SKM-1 (cell line): ENCODE measurements at regions not wholly inside any gene's neighbourhood (a gene's known extent, or its start where the extent isn't known, plus 50 kb on each side); places are given as distances from the start of the nearest gene placed in this dataset.

Source experiments
- DNase-seq: peaks from one replicate; lab custom pipeline; 2025; ENCODE audit not compliant: unreplicated experiment; lab: John Stamatoyannopoulos, UW

DNA sequence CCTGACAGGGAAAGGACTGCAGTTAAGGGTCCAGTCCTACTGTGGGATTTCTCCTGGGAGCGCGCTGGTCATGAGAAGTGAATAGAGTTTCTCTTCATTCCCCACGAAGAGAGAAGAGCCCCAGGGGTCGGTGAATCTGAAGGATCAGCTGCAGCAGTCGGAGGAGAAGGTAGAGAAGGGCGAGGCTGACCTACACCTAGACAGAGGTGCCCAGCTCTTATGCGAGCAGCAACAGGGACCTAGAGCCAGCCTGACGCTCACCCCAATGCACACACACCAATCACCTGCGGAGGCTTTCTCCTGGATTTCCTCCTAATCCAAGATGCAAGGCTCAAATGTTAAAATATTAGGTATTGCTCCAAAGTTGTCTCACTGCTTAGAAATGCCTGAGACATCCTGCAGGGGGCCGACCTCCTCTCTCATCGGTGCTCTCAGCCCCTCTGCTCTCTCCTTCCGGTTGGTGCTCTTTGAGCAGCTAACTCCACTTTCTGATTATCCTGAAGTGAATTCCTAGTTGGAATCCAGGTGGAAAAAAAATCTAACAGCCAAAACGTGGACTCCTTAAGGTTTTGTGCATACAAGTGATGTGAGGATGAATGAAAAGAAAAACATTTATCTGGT is 176.4 kb downstream of the AHR start:
- no peak for DNase-seq

DNA sequence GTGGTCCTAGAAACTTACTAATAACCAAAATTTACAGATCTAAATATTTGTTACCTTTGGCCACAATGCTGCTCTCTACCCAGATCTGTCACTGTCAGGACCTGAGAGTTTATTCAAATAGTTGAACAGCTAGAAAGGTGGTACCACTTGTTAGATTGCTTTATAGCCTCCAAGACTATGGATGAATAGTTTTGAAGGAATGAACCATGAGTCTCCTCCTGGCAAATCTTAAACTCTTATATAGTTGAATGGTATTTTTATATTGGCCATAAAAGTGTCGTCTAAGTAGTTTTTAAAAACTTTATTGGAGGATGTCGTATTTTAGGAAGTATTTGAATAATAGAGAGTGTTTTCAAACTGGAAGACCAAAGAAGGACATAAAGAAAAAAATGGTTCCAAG is 178.7 kb downstream of the AHR start:
- DNase-seq, result no peak

DNA sequence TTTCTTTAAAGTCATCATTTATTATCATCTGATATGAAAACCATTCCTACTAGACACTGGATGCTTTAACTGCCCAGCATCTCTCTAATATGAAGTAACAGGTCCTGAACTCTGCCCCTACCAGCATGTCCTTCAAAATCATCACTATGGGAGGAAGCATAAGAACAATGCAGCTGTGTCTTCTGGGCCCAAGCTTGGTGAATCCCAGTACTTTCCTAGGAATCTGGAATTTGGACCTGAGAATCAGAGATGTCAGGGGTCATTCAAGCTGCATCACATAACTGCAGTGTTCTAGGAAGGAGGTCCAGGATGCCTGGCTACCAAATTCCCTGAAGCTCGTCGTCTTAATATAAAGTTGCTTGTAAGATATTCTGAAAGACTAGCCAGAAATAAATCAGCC is 182.7 kb downstream of the AHR start:
- no peak for DNase-seq

DNA sequence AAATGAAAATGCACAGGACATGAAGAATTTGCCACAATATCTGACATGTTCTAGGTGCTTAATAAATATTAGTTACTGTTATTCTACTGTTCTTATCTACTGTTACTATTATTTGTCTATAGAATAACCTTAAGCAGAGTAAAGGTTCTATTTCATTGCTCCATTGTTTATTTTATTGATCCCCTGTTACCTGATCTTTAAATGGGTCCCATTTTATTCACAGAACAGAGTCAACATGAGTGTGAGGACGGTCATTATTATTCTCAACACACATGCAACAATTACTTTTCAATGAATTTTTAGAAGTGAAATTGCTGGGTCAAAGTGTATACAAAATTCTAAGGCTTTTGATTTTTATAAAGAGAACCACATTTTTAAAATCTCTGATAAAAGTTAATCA is 186.9 kb downstream of the AHR start:
- no peak for DNase-seq

DNA sequence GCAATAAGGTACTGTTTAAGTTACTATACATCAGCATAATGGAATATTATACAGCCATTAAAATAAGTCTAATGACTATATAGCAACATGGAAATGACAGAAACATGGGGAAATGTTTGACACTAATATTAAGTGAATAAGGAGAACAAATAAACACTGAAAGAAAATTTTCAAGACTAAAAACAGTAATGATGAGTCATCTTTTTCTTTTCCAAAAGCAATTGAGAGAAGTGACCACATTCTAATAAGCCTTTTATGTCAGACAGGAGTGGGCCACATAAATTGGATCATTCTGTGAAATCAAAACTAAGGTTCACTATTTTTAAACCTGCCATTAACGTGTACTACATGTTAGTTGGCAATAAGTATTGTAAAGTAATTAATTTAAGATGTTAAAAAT is 187.5 kb downstream of the AHR start:
- DNase-seq, result no peak

DNA sequence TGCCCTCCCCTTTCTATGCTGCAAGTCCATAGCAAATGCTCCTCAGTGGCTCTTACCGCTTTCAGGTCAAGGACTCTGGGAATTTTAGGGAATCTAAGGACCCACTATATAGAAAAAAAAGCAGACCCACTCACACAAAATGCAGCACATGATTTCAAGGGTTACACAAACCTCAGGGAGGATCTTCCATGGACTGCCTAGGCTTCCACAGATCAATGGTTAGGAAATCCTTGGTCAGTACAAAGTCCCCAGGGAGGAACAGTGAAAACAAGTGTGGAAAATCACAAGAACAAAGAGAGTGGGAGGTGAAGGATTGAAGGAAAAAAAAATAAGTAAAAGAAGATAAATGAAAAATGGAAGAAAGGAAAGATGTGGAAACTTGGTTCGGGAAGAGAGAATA is 188.4 kb downstream of the AHR start:
- no peak for DNase-seq

DNA sequence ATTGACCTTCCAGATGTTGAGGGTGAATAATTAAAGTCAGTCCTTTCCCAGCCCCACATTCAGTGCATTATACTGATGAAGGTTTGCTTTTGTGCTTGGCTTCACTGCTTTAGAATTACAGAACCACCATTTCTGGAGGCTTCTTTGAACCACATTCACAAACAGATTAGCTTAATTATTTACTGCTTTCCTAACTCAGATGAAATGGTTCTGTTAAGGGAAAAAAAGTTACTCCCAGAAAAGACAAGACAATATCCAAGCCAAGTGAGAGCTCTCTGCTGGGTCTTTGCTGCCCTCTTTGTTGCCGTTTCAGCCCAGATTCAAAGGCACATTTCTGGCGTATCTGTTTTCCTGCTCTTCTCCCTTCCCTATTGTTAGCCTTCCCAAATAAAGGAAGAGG is 188.9 kb downstream of the AHR start:
- DNase-seq, result no peak

DNA sequence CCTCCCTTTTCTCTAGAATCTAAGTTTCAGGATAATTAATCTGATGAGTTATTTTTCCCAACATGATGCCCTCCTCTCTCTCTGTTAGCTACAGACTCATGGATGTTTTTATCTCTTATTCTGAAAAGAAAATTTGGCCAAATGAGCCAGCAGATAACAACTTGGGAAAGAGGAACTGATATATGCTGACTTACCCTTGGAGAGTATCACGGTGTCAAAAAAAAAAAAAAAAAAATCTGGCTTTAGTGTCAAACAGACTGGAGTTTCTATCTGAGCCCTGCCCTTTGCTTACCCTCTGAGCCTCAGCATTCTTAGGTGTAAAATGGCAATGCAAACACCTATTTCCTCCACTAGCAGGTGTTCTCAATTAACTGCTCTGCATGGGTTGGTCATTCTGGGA is 190.4 kb downstream of the AHR start:
- no peak for DNase-seq

DNA sequence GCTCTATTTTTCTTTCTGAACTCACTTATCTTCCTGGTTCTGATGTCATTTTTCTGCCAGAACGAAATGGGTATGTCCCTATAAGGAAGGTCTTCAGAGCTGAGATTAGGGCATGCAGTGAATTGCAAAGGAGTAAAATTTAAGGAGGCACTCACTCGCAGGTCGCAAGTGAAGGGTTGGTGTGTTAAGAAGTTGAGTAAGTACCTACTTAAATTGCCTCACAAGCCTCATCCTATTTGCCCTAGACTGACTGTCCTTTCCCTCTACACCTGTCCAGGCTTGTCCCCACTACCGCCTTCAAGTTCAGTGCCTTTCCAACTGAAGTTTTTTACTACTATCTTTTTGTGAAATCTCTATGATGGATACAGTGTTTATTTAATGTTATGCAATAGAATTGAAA is 191.5 kb downstream of the AHR start:
- DNase-seq, result no peak

DNA sequence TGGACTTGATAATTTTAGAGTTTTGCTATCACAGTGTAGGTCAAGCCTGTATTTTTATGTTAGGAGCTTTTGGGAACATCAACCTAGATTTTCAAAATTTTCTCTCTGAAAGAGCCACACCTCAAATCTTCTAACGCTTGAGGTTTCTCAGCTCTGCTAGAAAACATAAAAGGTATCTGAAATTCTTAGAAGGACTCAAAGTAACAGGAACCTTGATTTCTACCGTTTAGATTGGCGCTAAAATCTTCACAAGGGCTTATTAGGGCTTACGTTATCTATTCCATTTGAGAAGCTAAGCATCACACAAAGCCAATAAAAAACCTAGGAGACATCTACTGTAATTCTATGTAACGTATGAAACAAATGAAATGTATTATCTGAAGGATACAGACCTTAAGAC is 192.4 kb downstream of the AHR start:
- DNase-seq, result no peak

DNA sequence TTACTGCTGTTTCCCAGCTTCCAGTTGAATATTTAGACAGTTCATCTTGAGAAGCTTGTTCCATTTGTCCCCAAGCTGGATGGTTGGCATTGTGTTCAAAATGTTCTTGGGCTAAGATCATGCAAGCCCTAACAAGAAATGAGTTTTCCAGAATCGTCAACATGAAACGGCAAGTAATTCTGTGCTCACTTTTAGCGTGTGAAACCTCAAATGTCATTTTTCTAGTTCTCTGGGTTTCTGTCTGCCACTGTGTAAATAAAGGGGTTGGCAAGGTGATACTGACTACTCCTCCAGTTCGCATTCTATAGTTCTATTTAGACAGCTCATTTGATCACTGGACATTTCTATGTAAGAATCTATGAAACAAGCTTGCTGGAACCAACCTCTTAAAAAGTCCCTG is 194.0 kb downstream of the AHR start:
- DNase-seq, result no peak

DNA sequence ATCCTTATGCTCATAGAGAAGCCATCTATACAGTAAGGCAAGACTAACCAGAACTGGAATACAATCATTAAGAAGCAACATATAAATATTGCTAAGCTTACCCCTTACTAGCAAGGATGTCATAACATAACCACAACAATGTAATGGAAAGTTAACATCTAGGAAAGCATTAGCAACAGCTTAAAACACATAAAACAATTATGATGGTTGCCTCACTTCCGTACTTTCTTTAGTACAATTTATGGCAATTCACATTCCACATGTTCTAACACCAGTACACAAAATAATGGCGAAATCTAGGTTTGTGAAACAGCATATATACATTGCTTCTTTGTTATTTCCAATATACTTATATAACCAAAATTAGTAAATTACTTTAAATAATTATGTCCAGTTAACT is 195.0 kb downstream of the AHR start:
- DNase-seq, result no peak

DNA sequence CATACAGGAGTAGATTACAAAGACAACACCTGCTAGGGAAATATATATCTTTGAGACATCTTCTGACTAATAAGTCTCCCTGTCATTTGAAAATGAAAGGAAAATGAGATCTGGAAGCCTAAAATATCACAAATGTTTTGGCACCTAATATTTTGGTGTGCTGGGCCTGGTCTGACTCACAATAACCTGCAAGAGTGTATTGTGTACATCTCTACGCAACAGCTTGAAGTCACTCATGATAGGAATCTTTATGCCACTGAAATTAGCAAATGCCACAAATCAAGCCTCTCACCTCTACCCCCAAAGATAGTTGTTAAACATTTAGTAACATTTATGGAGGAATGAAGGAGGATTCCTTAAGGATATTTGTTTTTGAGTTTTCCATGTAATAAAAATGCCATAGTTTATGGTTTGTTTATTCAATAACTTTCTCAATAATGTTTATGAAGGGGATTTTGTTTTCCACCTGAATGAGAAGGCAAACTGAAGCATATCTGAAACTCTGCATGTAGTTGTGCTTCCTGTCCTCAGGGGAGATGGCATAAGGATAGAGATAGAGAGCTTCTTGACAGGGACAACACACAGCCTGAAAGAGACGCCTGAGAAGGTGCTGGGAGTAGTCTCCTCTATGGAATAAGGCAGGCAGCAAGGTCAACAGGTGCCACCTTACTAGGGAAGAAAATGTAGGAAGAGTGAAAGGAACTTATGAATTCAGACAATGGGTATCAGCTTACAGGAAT is 197.4 kb downstream of the AHR start:
- DNase-seq, result no peak

DNA sequence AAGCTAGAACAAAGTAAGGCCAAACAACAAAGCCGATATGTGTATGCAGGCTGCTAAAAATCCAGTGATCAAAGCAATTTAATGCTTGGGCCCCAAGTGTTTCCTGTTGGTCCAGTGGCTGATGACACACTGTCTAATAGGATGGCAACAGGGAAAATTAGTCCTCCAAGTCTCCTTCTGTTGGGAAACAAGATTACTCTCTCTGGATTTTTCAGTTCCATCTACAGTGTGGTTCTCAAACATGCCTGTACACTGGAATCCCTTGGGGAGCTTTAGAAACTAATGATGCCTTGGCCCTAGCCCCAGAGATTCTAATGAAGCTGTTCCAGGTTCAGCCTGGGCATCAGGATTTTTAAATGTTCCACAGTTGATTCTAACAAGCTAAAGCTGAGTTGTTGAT is 198.7 kb downstream of the AHR start:
- DNase-seq, result no peak

DNA sequence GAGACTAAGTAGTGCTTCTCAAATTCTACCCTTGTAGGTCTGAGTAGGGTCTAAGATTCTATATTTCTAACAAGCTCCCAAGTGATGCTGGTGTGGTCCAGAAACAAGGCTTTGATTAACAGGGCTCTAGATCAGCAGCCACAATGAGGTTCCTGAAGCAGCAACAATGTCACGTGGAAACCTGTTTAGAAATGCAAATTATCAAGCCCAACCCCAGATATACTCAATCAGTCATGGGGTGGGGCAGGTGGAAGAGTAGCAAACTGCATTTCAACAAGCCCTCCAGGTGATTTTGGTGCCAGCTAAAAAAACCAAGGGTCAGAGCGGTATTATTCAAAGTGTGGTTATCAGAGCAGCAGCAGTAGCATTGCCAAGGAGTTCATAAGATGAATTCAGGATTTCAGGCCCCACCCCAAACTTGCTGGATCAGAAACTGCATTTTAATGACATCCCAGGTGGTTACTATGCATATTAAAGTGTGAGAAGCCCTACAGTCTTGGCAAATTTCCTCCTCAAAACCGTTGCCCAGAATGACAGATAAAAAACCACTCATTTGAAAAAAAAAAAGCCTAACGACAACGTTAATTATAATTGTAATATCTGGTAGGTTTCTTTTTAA is 199.2 kb downstream of the AHR start:
- no peak for DNase-seq

DNA sequence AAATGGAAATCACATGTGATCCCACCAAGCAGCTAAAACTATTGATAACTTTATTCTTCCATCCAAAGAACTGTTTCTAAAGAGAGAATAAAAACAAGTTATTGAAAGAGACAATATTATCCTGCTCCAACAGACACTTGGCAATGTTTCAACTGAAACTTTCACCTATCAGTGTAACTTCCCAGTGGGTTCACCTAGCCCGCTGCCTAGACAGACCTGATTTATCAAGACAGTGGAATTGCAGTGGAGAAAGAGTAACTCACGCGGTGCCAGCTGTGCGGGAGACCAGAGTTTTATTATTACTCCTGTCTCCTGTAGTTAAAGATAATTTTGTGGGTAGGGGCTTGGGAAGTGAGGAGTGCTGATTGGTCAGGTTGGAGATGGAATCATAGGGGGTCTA is 199.8 kb downstream of the AHR start:
- no peak for DNase-seq

DNA sequence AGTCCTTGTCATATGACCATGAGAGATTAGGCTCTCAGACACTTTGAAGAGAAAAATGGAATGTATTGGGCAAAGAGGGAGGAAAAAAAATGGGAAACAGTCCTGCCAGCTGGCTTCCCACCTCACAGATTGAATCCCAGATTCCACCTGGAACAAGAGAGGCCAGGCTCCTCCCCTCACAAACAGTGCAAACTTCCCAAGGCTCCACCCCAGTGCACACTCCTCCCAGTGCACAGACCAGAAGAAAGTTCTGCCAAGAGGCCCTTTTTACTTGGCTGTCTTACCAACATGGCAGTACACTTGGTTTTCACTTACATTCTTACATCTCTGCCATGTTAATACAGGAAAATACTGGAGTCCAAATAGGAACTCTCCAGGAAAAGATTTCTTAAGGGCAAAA is 202.3 kb downstream of the AHR start:
- DNase-seq, result no peak

DNA sequence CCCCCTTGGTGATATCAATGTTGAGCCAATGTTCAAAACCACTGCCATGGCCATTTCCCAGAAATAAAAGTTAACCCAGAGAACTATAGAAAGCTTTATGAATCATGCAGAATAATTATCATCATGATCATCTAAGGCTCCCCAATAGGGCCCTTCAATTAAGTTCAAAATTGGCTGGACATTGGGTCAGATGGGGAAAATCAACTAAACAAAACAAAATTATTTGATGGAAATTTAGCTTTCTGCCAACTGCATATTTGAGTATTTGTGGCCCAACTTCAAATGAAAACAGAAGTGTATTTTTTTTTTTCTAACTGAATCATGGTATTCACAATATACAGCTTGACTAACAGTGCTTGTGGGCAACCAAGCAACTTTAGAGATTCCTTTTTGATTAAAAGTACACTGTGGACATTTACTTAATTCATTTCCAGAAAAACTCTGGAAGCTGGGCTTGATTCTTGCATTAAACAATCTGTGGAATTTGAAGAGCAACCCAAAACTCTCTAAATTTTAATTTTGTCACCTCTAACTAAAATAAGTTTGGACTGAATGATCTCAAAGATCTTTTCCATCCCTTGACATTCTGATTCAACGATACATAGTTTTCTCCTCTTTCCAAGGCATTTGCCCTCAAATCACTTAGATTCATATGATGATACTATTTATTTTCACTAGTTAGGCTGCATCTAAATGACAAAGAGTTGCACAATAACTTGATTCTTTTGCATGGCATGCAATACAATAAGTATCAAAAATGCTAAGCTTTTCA is 203.2 kb downstream of the AHR start:
- DNase-seq, result no peak

DNA sequence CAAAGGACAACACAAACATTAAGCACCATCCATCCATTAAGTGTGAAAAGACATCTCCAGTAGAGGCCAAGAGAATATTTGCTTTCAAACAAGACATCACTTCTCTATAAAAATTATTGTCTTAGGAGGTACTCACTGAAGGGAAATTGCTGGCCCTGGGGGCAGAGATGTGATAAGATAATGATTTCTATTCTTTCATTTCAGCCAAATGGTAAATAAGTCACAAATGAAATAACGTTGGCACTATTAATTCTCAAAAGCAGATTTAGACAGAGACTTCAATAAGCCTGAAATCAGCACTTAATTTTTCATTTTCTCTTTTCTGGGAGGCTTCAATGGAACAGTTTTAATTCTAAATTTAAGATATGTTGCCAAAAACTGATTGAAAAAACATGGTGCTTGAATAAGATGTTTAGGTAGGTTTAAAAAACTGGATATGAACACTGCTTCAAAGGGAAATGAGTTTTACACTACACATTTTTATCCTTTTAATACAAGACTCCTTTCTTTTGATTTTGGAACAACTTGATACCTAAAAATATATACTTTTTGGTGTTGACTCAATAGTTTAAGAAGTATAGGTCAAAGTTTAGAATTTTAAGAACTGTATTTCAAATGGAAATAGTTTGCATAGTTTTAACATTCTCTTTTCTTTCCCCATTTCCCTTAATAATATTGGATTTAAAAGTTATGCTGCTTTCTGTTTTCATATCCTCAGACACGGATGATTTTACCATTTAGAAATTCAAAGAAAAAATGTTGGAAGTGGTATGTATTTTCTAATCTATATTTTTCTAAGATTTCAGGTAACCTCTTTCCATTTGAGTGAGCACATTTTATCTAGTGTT is 204.0 kb downstream of the AHR start:
- DNase-seq, result no peak

DNA sequence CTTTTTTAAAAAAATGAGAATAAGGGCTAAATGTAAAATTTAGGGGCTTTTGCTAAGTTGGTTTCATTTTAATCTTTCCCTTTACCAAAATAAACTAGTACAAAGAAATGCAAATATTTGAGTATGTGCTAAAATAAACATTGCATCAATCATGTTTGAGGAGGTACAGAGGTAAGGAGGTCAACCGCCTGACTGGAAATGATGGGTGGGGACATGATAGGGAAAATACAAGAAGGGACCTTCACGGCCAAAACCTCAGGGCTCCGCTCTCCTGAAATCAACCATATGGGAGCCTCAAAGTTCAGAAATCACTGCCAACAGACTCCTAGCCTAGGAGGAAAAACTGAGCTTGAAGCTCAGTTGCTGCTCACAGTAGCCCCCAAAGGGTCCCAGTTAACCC is 207.6 kb downstream of the AHR start:
- DNase-seq, result no peak

DNA sequence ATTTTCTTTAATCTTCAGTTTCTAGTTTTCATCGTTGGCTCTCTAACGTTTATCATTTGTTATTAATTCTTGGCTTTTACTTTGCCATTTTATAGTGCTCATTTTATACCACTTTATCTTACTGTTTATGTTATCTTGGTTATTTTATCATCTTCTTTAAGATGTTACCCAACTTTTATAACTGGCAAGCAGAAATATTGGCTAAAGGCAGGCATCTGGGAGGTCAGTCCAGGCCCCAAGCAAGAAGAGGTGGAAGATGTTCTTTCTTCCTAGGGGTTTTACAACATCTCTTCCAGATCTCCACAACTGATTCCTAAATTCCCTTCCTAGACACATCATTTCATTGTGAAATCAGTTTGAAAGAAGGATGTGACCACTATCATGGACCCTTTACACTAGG is 208.1 kb downstream of the AHR start:
- DNase-seq, result no peak
